ENCODE measurements at regions not wholly inside any gene's neighbourhood (a gene's known extent, or its start where the extent isn't known, plus 50 kb on each side); places are given as distances from the start of the nearest gene placed in this dataset.
"Not testable (repeated sequence)": the region's sequence is repeated elsewhere in the genome, so short reads cannot be mapped to it uniquely, and the experiment has no call there.

- DNase-seq: peak; percentile 60
Measured at GRCh38 chr6:141874930-141875602, 257.7 kb upstream of the GJE1 start.

GRCh38 chr6:141869509-141869908 is 263.2 kb upstream of the GJE1 start:
- not testable (repeated sequence) for DNase-seq

GRCh38 chr6:141867767-141868166 is 265.0 kb upstream of the GJE1 start:
- DNase-seq: no peak

GRCh38 chr6:141866731-141867497 is 265.8 kb upstream of the GJE1 start:
- DNase-seq: no peak

GRCh38 chr6:141851063-141851462 is 281.7 kb upstream of the GJE1 start:
- no peak for DNase-seq

GRCh38 chr6:141848029-141848890 is 284.5 kb upstream of the GJE1 start:
- DNase-seq: no peak

- DNase-seq: no peak
Measured at GRCh38 chr6:141846639-141847038, 286.1 kb upstream of the GJE1 start.

- DNase-seq: no peak
Measured at GRCh38 chr6:141843178-141843834, 289.4 kb upstream of the GJE1 start.

- no peak for DNase-seq
Measured at GRCh38 chr6:141833001-141833655, 299.6 kb upstream of the GJE1 start.

GRCh38 chr6:141830530-141830929 is 302.2 kb upstream of the GJE1 start:
- DNase-seq: no peak

GRCh38 chr6:141829566-141830360 is 303.0 kb upstream of the GJE1 start:
- no peak for DNase-seq

- DNase-seq: no peak
Measured at GRCh38 chr6:141824350-141824749, 308.4 kb upstream of the GJE1 start.

- DNase-seq: not testable (repeated sequence)
Measured at GRCh38 chr6:141815039-141815438, 317.7 kb upstream of the GJE1 start.

- peak; percentile 6 for DNase-seq
Measured at GRCh38 chr6:141809901-141810300, 322.8 kb upstream of the GJE1 start.

GRCh38 chr6:141808662-141809061 is 324.1 kb upstream of the GJE1 start:
- DNase-seq: no peak

GRCh38 chr6:141800973-141801372 is 331.8 kb upstream of the GJE1 start:
- not testable (repeated sequence) for DNase-seq

GRCh38 chr6:141790921-141791320 is 341.8 kb upstream of the GJE1 start:
- no peak for DNase-seq

- DNase-seq: no peak
Measured at GRCh38 chr6:141788096-141788495, 344.6 kb upstream of the GJE1 start.

GRCh38 chr6:141783585-141783984 is 349.1 kb upstream of the GJE1 start:
- DNase-seq: no peak

GRCh38 chr6:141780296-141780695 is 352.4 kb upstream of the GJE1 start:
- DNase-seq: no peak

GRCh38 chr6:141764388-141764787 is 368.3 kb upstream of the GJE1 start:
- DNase-seq: no peak

GRCh38 chr6:141758430-141758829 is 374.3 kb upstream of the GJE1 start:
- no peak for DNase-seq

Measured in fibroblast of skin of right quadriceps (primary cell).